GM12872 (cell line): ENCODE measurements at regions not wholly inside any gene's neighbourhood (a gene's known extent, or its start where the extent isn't known, plus 50 kb on each side); places are given as distances from the start of the nearest gene placed in this dataset.
A peak's percentile ranks its signal among the peaks of the same experiment; 100 is the strongest.

Experiments used
- CTCF ChIP-seq: IDR thresholded peaks from 3 replicates; pipeline ENCODE4 v1.5.1; 2011; ENCODE audit warnings: low read depth, mild to moderate bottlenecking, low read length, moderate library complexity; ENCODE audit not compliant: insufficient read depth

- no peak for TF ChIP-seq CTCF
Measured at GRCh38 chr2:191533693-191534180, 144.2 kb upstream of the NABP1 start.

GRCh38 chr2:191537921-191538320 is 140.0 kb upstream of the NABP1 start:
- TF ChIP-seq CTCF, result no peak

- TF ChIP-seq CTCF, result no peak
Measured at GRCh38 chr2:191538334-191538903, 139.5 kb upstream of the NABP1 start.

- TF ChIP-seq CTCF, result peak; percentile 57
Measured at GRCh38 chr2:191539068-191539467, 138.9 kb upstream of the NABP1 start.

- no peak for TF ChIP-seq CTCF
Measured at GRCh38 chr2:191540681-191541080, 137.3 kb upstream of the NABP1 start.

GRCh38 chr2:191543708-191544107 is 134.2 kb upstream of the NABP1 start:
- no peak for TF ChIP-seq CTCF

GRCh38 chr2:191544461-191545062 is 133.4 kb upstream of the NABP1 start:
- TF ChIP-seq CTCF, result no peak
